ES-I3 (cell line): ENCODE measurements at regions not wholly inside any gene's neighbourhood (a gene's known extent, or its start where the extent isn't known, plus 50 kb on each side); places are given as distances from the start of the nearest gene placed in this dataset.
"Not testable (repeated sequence)": the region's sequence is repeated elsewhere in the genome, so short reads cannot be mapped to it uniquely, and the experiment has no call there.

Experiments
- H3K36me3 ChIP-seq: 2 replicates; pipeline ENCODE4 v1.6.1; 2013; ENCODE audit warnings: mild to moderate bottlenecking, low read length, control low read depth, moderate library complexity; ENCODE audit not compliant: insufficient read depth
- H3K4me1 ChIP-seq: 2 replicates; pipeline ENCODE4 v1.6.1; 2013; ENCODE audit warnings: mild to moderate bottlenecking, control low read depth, low read length; ENCODE audit not compliant: insufficient read depth
- H3K9ac ChIP-seq: 2 replicates; pipeline ENCODE4 v1.6.1; 2013; ENCODE audit warnings: low read depth, mild to moderate bottlenecking, low read length, moderate library complexity
- H3K9me3 ChIP-seq: 2 replicates; pipeline ENCODE4 v1.6.1; 2013; ENCODE audit warnings: mild to moderate bottlenecking, low read length, moderate library complexity; ENCODE audit not compliant: control insufficient read depth, insufficient read depth

DNA sequence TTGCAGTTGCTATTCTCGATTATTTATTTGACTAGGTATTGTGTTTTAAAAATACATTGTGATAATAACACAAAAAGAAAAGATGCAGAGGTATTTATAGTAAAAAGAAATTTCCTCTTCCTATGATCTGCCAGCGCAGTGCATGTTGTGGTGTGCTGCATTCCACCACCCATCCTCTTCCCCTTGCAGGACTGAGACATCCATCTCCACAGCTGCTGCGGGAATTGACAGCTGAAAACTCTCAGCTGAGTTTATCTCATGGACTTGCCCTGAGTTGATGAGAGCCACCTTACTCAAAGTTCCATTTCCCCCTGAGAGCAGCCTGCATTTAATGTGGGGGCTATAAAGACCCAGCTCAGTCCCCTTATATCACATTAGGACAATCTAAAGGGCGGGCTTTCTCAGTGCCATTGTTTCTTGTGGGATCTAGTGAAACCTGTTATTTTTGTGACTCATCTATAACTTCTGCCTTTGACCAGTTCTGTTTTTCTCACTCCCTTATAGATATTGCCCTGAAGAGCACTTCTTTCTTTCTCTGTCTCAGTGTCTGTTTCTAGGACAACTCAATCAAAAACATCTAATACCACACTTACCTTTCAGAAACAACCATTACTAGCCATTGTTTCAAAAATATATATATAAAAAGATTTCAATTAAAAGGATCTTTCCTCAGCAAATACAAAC, 698.5 kb downstream of the NR4A2 start:
- Histone ChIP-seq H3K9ac (no peak overlapping the region), H3K4me1 (no peaks in the 10 kb centered on the region), H3K36me3 (no peaks in the 10 kb centered on the region), H3K9me3 (no peaks in the 10 kb centered on the region)

DNA sequence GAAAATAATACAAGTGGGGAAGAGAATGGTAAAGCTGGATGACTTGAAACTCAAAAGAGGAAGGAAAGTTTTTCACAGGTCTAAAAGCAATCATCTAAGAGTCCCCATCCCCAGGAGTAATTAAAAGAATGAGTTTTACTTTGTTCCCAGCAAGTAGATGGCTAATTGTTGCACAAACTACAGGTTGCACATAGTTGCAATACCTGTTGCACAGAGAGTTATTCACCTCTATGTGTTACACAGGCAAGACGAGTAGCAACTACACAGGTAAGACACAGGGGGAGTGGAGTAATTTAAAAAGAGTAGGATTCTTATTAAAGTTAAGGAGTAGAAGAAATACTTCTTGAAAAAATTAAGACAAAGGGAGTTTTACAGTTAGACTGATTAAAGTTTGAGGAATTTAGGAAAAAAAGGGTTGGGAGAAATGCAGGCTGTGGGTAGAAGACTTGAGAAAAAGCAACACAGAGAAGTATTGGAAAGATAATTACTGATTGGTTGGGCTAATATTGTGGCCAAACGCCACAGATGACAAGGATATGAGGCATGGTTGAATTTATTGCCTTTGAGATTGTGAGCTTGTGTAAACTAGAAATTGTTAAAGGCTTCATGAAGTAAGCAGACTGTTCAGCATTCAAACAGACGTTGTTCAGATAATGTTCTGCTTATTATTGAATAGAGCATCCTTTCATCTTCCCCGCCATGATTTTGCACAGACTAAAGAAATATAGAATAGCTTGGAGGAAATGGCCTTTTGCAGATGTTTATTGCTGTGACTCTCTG, 699.3 kb downstream of the NR4A2 start:
- Histone ChIP-seq H3K9ac (no peak overlapping the region), H3K9me3 (no peaks in the 10 kb centered on the region)

DNA sequence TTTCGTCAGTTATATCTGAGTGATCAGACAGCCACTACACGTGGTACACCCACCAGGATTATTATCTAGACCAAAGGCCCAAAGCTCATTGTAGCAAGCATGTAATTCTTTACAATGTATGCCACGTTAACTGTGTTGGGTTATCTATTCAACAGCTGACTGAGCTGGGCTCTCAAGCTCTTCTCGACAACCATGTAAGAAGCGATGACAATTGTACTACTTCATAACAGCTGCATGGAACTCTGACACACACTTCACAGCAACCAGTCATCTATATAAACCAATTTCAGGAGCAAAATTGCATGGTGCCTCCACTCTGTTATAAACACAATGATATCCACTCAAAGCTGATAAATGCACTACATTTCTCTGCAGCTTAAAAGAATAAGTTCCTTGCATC, 701.8 kb downstream of the NR4A2 start:
- H3K9me3 ChIP-seq: no peaks in the 10 kb centered on the region; the same call in 1 of the 2 replicates
- no peaks in the 10 kb centered on the region for H3K36me3 ChIP-seq
- no peaks in the 10 kb centered on the region for H3K4me1 ChIP-seq
- no peak overlapping the region for H3K9ac ChIP-seq

More for the DNA sequence above, 699.3 kb downstream of the NR4A2 start:
- Histone ChIP-seq H3K4me1 (no peaks in the 10 kb centered on the region), H3K36me3 (no peaks in the 10 kb centered on the region)

DNA sequence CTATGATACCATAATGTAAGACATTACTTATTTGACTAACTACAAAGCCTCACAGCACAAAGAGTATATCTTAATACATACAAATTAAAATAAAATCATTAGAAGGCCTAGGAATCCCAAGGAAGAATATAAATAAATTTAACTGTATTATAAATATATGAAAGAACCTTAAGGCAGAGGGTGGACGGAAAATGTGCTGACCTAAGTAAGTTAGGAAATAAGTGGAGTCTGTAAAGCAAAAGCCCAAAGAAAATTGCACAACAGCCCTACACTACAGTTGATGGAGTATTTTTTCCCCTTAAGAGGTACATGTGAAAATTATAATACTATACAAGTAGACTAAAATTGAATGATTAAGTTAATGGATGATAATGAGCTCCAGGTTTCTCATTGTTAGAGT, 710.1 kb downstream of the NR4A2 start:
- no peaks in the 10 kb centered on the region for H3K36me3 ChIP-seq
- no peak overlapping the region for H3K9ac ChIP-seq
- H3K4me1 ChIP-seq: no peaks in the 10 kb centered on the region
- H3K9me3 ChIP-seq: no peaks in the 10 kb centered on the region; the same call in 1 of the 2 replicates

DNA sequence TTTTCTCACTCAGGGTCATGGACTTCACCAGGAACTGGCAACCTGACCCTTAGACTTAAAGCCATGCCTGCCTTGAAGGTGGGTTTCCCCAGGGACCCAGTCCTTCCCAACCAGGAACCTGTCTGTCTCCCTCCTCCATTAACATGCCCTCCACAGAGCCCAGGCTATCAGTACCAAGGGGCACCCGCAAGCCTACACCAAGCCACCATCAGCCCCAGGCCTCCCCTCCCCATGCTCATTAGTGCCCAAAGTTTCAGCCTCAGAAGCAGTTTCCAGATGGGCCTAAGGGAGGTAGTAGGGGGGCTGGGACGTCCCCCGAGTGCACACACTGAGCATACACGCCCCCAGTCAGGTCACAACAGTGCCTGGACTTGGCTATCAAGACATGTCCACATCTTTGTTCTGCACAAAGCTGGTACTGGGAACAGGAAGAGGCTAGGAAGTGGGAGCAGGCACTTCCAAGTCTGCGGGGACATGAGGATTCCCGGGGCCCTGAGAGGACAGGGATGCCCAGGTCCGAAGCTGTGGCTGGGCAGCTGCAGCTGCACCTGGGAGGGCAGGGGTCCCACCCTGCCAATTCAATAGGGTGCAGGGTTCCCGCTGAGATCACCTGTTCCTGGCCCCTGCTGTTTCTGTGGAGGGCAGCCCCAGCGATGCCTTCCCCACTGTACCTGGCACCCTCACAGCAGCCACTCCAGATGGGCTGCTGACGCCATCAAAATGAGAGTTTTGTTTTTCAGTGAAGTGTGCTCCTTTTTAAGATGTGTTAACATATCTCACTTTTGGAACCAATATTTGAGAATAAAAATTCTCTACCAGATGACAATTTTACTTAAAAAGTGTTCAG, 731.4 kb downstream of the NR4A2 start:
- Histone ChIP-seq H3K9me3 (no peaks in the 10 kb centered on the region), H3K36me3 (no peaks in the 10 kb centered on the region), H3K4me1 (no peaks in the 10 kb centered on the region), H3K9ac (no peak overlapping the region)

- Histone ChIP-seq H3K9me3 (no peaks in the 10 kb centered on the region), H3K4me1 (no peaks in the 10 kb centered on the region), H3K36me3 (no peaks in the 10 kb centered on the region), H3K9ac (no peak overlapping the region)
Measured at GRCh38 chr2:155600296-155600695, 732.2 kb downstream of the NR4A2 start.

DNA sequence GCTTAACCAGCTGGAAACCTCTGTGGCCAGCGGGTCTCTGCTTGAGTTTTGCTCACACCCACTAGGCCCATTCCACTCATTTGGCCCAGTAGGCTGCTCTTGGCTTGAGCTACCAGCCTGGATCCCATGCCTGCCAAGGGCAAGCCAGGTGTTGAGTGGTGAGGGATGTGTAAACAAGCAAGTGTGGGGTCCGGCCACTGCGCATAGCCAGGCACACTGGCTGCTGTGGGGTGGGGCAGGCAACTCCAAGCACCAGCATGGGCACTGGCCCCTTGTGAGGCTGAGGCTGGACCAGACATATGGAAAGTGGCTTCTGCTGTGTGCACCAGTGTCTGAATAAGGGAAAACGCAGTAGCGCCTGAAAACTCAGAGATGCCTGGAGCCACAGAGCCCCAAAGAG, 732.7 kb downstream of the NR4A2 start:
- Histone ChIP-seq H3K9me3 (no peaks in the 10 kb centered on the region), H3K36me3 (no peaks in the 10 kb centered on the region), H3K9ac (no peak overlapping the region), H3K4me1 (no peaks in the 10 kb centered on the region)

GRCh38 chr2:155583674-155584195, 748.8 kb downstream of the NR4A2 start:
- H3K36me3 ChIP-seq: no peaks in the 10 kb centered on the region; the same call in 1 of the 2 replicates
- no peak overlapping the region for H3K9ac ChIP-seq
- H3K9me3 ChIP-seq: no peaks in the 10 kb centered on the region
- no peaks in the 10 kb centered on the region for H3K4me1 ChIP-seq

DNA sequence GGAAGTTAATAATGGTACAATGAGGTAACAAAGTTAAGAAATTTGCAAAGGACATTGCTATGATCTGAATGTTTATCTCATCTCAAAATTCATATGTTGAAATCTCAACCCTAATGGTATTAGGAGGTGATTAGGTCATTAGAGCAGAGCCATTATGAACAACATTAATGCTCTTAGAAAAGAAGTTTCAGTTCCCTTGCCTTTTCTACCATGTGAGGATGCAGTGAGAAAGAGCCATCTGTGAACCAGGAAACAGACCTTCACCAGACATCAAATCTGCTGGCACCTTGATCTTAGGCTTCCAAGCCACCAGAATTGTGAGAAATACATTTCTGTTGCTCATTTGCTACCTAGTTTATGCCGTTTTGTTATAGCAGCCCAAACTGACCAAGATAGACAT, 757.6 kb downstream of the NR4A2 start:
- no peak overlapping the region for H3K9ac ChIP-seq
- no peaks in the 10 kb centered on the region for H3K9me3 ChIP-seq
- H3K36me3 ChIP-seq: no peaks in the 10 kb centered on the region
- no peaks in the 10 kb centered on the region for H3K4me1 ChIP-seq

GRCh38 chr2:155547571-155547970, 785.0 kb downstream of the NR4A2 start:
- H3K36me3 ChIP-seq: no peaks in the 10 kb centered on the region
- no peaks in the 10 kb centered on the region; the same call in 1 of the 2 replicates for H3K4me1 ChIP-seq
- peaks cover 5% of the 10 kb centered on the region; the same call in 1 of the 2 replicates for H3K9me3 ChIP-seq
- H3K9ac ChIP-seq: no peak overlapping the region

DNA sequence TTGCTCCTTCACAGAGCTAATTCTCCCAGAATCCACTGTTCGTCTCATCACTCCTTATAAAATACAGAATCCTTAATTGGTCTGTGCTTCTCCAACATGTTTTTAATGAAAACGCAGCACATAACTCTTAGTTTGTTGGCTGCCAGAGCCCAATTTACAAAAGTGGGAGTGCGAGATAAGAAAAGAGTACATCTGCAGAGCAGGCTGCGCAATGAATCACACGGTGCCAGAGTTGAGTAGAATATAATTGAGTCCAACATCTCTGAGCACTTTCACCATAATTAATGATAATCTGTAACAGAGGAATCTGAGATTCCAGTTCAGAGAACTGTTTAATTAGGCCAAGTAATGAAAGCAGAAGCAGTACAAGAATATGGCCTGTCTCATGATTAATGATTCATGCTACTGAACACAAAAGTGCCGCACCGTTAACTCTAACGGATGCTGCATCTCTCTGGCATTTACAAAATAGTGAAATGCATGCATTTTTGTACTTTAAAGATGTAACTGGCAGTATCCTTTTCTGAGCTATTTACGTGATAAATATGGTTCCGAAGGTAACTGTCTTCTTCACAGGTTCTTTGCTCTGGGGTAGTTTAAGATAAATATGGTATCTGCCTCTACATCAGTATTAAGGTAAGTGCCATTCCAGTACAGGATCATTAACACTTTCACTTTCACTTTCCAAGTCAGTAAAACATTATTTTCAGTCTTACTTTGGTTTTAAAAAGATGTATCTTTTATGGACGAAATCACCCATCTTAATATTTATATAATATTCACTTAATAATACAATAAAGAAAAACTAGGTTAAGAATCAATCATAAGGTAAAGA, 785.6 kb downstream of the NR4A2 start:
- H3K9me3 ChIP-seq: peaks cover 5% of the 10 kb centered on the region; the same call in 1 of the 2 replicates
- H3K4me1 ChIP-seq: no peaks in the 10 kb centered on the region; the same call in 1 of the 2 replicates
- no peak overlapping the region for H3K9ac ChIP-seq
- H3K36me3 ChIP-seq: no peaks in the 10 kb centered on the region

DNA sequence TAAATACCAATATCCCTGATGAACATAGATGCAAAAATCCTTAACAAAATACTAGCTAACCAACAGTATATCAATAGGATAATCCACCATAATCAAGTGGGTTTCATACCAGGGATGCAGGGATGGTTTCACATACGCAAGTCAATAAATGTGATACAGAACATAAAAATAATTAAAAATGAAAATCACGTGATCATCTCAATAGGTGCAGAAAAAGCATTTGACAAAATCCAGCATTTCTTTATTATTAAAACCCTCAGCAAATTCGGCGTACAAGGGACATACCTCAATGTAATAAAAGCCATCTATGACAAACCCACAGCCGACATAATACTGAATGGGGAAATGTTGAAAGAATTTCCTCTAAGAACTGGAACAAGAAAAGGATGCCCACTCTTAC, 793.5 kb downstream of the NR4A2 start:
- not testable (repeated sequence) for H3K9ac ChIP-seq, H3K36me3 ChIP-seq, H3K9me3 ChIP-seq, H3K4me1 ChIP-seq

DNA sequence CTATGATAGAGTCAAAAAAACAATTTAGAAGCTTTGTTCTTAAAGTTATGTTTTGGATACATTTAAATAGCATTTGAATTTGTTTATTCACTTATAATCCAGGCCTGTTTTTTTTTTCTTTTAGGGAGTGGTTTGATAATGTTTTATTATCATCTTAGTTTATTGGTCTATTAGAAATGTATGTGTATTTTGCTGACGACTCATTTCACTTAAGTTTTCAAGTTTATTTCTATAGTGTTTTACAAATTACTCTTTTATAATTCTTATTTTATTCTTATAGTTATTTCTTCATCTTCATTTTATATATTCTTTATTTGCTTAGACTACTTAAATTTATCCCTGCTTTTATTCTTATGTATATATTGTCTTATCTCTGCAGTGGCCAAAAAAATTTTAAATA, 804.5 kb downstream of the NR4A2 start:
- Histone ChIP-seq H3K9me3 (no peaks in the 10 kb centered on the region), H3K36me3 (no peaks in the 10 kb centered on the region), H3K9ac (no peak overlapping the region), H3K4me1 (no peaks in the 10 kb centered on the region)
